GM06990 (cell line): ENCODE measurements at regions not wholly inside any gene's neighbourhood (a gene's known extent, or its start where the extent isn't known, plus 50 kb on each side); places are given as distances from the start of the nearest gene placed in this dataset.

Experiments used
- DNase-seq: peaks from one replicate; pipeline ENCODE4 v3.0.0-alpha.2; 2011; ENCODE audit not compliant: insufficient read length; ENCODE audit errors: extremely low read depth
- H3K27me3 ChIP-seq: replicated peaks from 2 replicates; pipeline ENCODE4 v1.6.0; 2011; ENCODE audit warnings: low read length; ENCODE audit not compliant: control insufficient read depth, insufficient read depth
- H3K36me3 ChIP-seq: 2 replicates; pipeline ENCODE4 v1.5.1; 2011; ENCODE audit warnings: low read length; ENCODE audit not compliant: control insufficient read depth, insufficient read depth
- H3K4me3 ChIP-seq: replicated peaks from 2 replicates; pipeline ENCODE4 v1.5.1; 2011; ENCODE audit warnings: low read depth, mild to moderate bottlenecking, control low read depth, low read length
- TF ChIP-seq, protein P1 (sequence below): IDR thresholded peaks from 2 replicates; pipeline ENCODE4 v1.5.1; 2011; ENCODE audit warnings: low read length, control low read depth, mild to moderate bottlenecking, inconsistent platforms; ENCODE audit not compliant: insufficient read depth, poor library complexity, severe bottlenecking

DNA sequence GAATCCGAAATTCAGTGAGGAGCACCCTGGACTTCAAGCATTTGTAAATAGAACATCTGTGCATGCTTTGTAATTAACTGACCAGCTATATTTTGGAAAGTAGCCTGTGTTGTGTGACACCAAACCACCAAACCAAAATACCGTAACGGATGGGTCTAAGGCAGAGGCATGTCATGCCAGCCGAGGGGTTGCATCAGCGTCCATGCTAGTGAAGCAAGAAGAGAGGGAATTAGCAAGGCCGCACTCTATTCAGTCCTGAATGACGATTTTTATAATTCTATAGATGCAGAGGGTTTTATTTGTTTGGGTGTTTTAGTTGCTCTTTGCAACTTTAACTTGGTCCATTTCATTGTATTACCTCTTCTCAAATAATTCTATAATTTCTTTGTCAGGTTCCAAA lies 116.8 kb upstream of the SMYD2 start:
- H3K27me3 ChIP-seq, result no peaks in the 10 kb centered on the region
- TF ChIP-seq, protein P1, sequence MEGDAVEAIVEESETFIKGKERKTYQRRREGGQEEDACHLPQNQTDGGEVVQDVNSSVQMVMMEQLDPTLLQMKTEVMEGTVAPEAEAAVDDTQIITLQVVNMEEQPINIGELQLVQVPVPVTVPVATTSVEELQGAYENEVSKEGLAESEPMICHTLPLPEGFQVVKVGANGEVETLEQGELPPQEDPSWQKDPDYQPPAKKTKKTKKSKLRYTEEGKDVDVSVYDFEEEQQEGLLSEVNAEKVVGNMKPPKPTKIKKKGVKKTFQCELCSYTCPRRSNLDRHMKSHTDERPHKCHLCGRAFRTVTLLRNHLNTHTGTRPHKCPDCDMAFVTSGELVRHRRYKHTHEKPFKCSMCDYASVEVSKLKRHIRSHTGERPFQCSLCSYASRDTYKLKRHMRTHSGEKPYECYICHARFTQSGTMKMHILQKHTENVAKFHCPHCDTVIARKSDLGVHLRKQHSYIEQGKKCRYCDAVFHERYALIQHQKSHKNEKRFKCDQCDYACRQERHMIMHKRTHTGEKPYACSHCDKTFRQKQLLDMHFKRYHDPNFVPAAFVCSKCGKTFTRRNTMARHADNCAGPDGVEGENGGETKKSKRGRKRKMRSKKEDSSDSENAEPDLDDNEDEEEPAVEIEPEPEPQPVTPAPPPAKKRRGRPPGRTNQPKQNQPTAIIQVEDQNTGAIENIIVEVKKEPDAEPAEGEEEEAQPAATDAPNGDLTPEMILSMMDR, result no peak
- no peak overlapping the region for H3K4me3 ChIP-seq
- no peaks in the 10 kb centered on the region for H3K36me3 ChIP-seq
- DNase-seq, result no peak

DNA sequence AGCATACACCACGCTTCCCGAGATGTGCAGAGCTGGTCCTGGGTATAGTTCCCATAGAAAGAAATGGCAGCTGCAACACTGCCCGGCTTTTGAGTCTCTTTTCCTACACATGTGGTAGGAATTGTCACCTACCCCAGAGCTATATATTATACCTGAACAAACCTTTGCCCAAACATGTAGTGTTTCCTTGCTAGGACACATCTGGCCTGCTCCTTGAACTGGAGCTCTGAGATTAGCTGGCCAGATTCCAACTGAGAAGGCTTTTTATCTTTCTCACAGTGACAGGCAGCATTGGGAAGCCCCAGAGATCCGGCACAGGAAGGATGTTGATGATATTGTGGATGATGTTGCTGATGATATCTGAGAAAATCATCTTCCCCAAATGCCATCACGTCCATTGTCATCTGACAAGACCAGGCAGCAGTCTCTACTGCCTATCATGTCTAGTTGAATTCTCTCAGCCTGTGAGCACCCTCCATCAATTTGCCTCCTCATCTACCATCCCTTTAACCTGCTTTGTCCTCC lies 115.0 kb upstream of the SMYD2 start:
- no peak for DNase-seq
- Histone ChIP-seq H3K4me3 (no peak overlapping the region), H3K27me3 (no peaks in the 10 kb centered on the region), H3K36me3 (no peaks in the 10 kb centered on the region)
- TF ChIP-seq, protein P1, result no peak

DNA sequence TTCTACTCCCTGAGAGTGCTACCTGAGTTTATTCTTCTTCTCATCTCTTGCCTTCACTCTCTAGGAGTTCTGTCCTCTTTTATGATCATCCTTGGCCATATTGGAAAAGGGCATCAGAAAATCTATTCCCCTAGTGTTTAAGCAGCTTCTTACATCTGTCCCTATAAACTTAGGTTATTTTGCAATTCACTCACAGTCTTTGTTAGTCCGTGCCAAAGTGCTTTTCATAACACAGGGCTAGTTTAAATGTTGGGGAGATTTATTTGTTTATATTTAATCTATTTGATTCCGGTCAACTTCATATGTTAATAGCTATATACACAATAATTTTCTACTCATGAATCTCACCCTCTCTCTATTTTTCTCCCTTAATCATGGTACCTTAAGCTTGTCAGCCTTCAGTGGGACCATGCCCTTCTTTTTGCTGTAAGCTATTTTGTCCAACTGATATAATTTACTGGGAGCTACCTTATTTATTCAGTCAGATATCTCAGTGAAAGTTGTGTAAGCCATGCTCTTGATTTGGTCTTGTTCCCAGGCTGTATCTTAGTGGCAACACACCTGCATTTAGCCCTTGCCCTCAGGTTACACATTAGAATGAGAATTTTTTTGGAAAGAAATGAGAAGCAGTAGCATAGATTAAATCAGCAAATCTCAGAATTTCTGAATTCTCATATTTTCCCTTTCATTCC lies 106.3 kb upstream of the SMYD2 start:
- DNase-seq, result no peak
- TF ChIP-seq, protein P1, result no peak

DNA sequence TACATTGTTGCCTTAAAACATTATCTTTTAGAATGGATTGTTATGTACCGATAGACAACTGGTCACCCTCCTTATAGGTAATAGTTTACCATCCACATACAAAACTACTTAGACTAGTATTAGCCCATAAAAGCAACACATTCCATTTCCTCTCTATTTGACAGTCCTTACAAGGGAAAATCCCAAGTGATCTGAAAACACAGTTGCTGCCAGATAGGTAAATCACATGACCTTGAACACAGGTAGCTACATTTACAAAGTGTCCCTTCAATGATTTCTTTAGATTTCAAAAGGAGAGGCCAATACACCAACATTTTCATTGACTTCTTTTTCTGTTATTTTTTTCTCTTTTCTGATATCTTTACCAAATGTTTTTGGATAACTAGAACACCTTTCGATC lies 102.9 kb upstream of the SMYD2 start:
- TF ChIP-seq, protein P1, result no peak
- H3K27me3 ChIP-seq, result no peaks in the 10 kb centered on the region
- no peak overlapping the region for H3K4me3 ChIP-seq
- DNase-seq, result no peak
- no peaks in the 10 kb centered on the region for H3K36me3 ChIP-seq

More for the DNA sequence above, 106.3 kb upstream of the SMYD2 start:
- no peak overlapping the region for H3K4me3 ChIP-seq
- no peaks in the 10 kb centered on the region for H3K27me3 ChIP-seq
- H3K36me3 ChIP-seq, result no peaks in the 10 kb centered on the region

DNA sequence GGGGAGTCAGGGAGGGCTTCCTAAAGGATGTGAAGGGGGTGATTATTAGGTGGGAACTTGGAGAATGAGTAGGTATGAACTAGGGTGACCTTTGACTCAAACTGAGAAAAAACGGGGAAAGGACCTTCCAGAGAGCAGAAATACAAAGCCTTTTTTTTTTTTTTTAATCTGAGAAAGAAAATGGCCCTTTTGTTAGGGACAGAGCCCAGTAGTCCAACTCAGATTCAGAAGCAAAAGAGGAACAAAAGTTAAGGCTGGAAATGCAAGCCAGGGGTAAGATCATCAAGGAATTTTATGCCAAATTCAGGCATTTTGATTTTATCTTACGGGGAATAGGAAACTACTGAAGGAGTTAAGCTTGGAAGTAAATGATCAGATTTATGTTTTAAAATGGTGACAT lies 96.0 kb upstream of the SMYD2 start:
- Histone ChIP-seq H3K27me3 (no peaks in the 10 kb centered on the region; the same call in 1 of the 2 replicates), H3K36me3 (no peaks in the 10 kb centered on the region), H3K4me3 (no peak overlapping the region)
- DNase-seq, result no peak
- TF ChIP-seq, protein P1, result no peak
